ENCODE measurements at regions not wholly inside any gene's neighbourhood (a gene's known extent, or its start where the extent isn't known, plus 50 kb on each side); places are given as distances from the start of the nearest gene placed in this dataset.

GRCh38 chr1:116230712-116231111 lies 119.5 kb downstream of the MAB21L3 start:
- no peak for DNase-seq (ENCODE audit: low spot score, unreplicated experiment)
- Mint-ChIP-seq H3K4me1 (ENCODE audit: low read depth) (peaks cover 6% of the 10 kb centered on the region), H3K27ac (no peak overlapping the region), H3K27me3 (no peaks in the 10 kb centered on the region), H3K4me3 (ENCODE audit: low read depth) (no peak overlapping the region), H3K36me3 (ENCODE audit: insufficient read depth) (no peaks in the 10 kb centered on the region), H3K9me3 (ENCODE audit: low read depth) (no peaks in the 10 kb centered on the region)
- TF ChIP-seq CTCF (IDR thresholded peaks at IDR 0.05; ENCODE audit: unreplicated experiment), result no peak

GRCh38 chr1:116231752-116232151 lies 120.6 kb downstream of the MAB21L3 start:
- Mint-ChIP-seq H3K9me3 (ENCODE audit: low read depth) (no peaks in the 10 kb centered on the region), H3K27ac (no peak overlapping the region)

GRCh38 chr1:116232989-116233514 lies 121.9 kb downstream of the MAB21L3 start:
- H3K9me3 Mint-ChIP-seq (ENCODE audit: low read depth), result no peaks in the 10 kb centered on the region
- no peak overlapping the region for H3K4me3 Mint-ChIP-seq (ENCODE audit: low read depth)
- TF ChIP-seq CTCF (IDR thresholded peaks at IDR 0.05; ENCODE audit: unreplicated experiment), result no peak
- H3K4me1 Mint-ChIP-seq (ENCODE audit: low read depth), result no peaks in the 10 kb centered on the region
- H3K27ac Mint-ChIP-seq, result no peak overlapping the region
- no peak for DNase-seq (ENCODE audit: low spot score, unreplicated experiment)
- no peaks in the 10 kb centered on the region for H3K27me3 Mint-ChIP-seq
- H3K36me3 Mint-ChIP-seq (ENCODE audit: insufficient read depth), result no peaks in the 10 kb centered on the region

More at GRCh38 chr1:116231752-116232151, 120.6 kb downstream of the MAB21L3 start:
- Mint-ChIP-seq H3K36me3 (ENCODE audit: insufficient read depth) (no peaks in the 10 kb centered on the region), H3K4me3 (ENCODE audit: low read depth) (no peak overlapping the region), H3K27me3 (no peaks in the 10 kb centered on the region), H3K4me1 (ENCODE audit: low read depth) (peaks cover 2% of the 10 kb centered on the region)
- TF ChIP-seq CTCF (IDR thresholded peaks at IDR 0.05; ENCODE audit: unreplicated experiment), result no peak
- DNase-seq (ENCODE audit: low spot score, unreplicated experiment), result no peak

- Mint-ChIP-seq H3K4me3 (ENCODE audit: low read depth) (no peak overlapping the region), H3K27ac (no peak overlapping the region), H3K9me3 (ENCODE audit: low read depth) (no peaks in the 10 kb centered on the region), H3K27me3 (no peaks in the 10 kb centered on the region), H3K4me1 (ENCODE audit: low read depth) (no peaks in the 10 kb centered on the region), H3K36me3 (ENCODE audit: insufficient read depth) (no peaks in the 10 kb centered on the region)
- DNase-seq (ENCODE audit: low spot score, unreplicated experiment), result no peak
- TF ChIP-seq CTCF (IDR thresholded peaks at IDR 0.05; ENCODE audit: unreplicated experiment), result no peak
Measured at GRCh38 chr1:116234429-116234828, 123.2 kb downstream of the MAB21L3 start.

GRCh38 chr1:116239916-116240315 lies 128.7 kb downstream of the MAB21L3 start:
- H3K9me3 Mint-ChIP-seq (ENCODE audit: low read depth), result no peaks in the 10 kb centered on the region
- no peaks in the 10 kb centered on the region for H3K36me3 Mint-ChIP-seq (ENCODE audit: insufficient read depth)
- H3K27me3 Mint-ChIP-seq, result no peaks in the 10 kb centered on the region
- no peak for TF ChIP-seq CTCF (IDR thresholded peaks at IDR 0.05; ENCODE audit: unreplicated experiment)
- H3K4me3 Mint-ChIP-seq (ENCODE audit: low read depth), result no peak overlapping the region
- H3K27ac Mint-ChIP-seq, result no peak overlapping the region
- DNase-seq (ENCODE audit: low spot score, unreplicated experiment), result no peak
- peaks cover 3% of the 10 kb centered on the region for H3K4me1 Mint-ChIP-seq (ENCODE audit: low read depth)

All from progenitor cell of endocrine pancreas (in vitro differentiated cells).